ENCODE measurements at regions not wholly inside any gene's neighbourhood (a gene's known extent, or its start where the extent isn't known, plus 50 kb on each side); places are given as distances from the start of the nearest gene placed in this dataset.

- DNase-seq (ENCODE audit: extremely low spot score, unreplicated experiment): no peak
- H3K27ac Mint-ChIP-seq: no peak overlapping the region
- no peaks in the 10 kb centered on the region for H3K27me3 Mint-ChIP-seq
- no peaks in the 10 kb centered on the region for H3K36me3 Mint-ChIP-seq
- H3K4me3 Mint-ChIP-seq: no peak overlapping the region
- no peak for TF ChIP-seq CTCF (conservative IDR thresholded peaks at IDR 0.05)
- no peaks in the 10 kb centered on the region for H3K9me3 Mint-ChIP-seq
- H3K4me1 Mint-ChIP-seq (ENCODE audit: unreplicated experiment): peaks cover 11% of the 10 kb centered on the region
These were observed 606.4 kb upstream of the ZNF804A start for GRCh38 chr2:183991968-183992367.

DNA sequence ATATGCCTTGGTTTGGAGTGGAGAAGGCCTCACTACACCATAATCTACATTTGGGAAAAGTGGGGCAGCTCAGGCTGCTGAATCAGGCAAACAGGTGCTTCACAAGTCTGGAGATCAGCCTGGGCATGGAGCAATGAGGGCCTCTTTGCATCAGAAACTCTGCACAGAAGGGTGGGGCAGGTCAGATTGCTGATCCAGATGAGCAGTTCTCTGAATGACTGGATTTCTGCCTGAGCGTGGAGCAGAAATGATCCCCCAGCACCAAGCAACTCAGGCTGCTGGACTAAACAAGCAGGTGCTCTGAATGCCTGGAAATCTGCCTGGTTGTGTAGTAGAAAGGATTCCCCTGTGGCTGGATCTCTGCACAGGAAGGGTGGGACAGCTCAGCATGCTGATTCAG lies 605.3 kb upstream of the ZNF804A start:
- DNase-seq (ENCODE audit: extremely low spot score, unreplicated experiment): no peak
- Mint-ChIP-seq H3K4me1 (ENCODE audit: unreplicated experiment) (peaks cover 14% of the 10 kb centered on the region), H3K9me3 (no peaks in the 10 kb centered on the region), H3K4me3 (no peak overlapping the region), H3K36me3 (no peaks in the 10 kb centered on the region), H3K27me3 (no peaks in the 10 kb centered on the region), H3K27ac (no peak overlapping the region)
- no peak for TF ChIP-seq CTCF (conservative IDR thresholded peaks at IDR 0.05)

DNA sequence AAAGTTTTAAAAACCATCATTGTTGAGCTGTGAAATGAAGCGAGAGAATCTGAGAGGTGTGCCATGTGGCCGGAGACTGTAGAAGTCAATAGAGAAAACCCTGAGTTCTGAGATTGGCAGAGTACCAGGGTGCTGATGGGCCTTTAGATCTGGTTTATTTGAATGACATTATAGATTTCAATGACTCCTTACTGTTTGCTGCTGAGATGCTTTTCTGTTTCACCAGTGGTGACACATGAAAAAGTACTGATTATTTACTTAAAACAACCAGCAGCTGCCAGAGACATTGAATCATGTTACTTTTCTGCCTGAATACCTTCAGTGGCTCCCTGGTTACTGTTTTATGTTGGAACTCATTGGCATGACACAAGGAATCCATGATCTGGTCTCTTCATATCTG lies 602.7 kb upstream of the ZNF804A start:
- TF ChIP-seq CTCF (conservative IDR thresholded peaks at IDR 0.05): no peak
- Mint-ChIP-seq H3K27ac (no peak overlapping the region), H3K4me3 (no peak overlapping the region), H3K9me3 (no peaks in the 10 kb centered on the region), H3K27me3 (no peaks in the 10 kb centered on the region), H3K36me3 (no peaks in the 10 kb centered on the region), H3K4me1 (ENCODE audit: unreplicated experiment) (peaks cover 14% of the 10 kb centered on the region)
- DNase-seq (ENCODE audit: extremely low spot score, unreplicated experiment): no peak

DNA sequence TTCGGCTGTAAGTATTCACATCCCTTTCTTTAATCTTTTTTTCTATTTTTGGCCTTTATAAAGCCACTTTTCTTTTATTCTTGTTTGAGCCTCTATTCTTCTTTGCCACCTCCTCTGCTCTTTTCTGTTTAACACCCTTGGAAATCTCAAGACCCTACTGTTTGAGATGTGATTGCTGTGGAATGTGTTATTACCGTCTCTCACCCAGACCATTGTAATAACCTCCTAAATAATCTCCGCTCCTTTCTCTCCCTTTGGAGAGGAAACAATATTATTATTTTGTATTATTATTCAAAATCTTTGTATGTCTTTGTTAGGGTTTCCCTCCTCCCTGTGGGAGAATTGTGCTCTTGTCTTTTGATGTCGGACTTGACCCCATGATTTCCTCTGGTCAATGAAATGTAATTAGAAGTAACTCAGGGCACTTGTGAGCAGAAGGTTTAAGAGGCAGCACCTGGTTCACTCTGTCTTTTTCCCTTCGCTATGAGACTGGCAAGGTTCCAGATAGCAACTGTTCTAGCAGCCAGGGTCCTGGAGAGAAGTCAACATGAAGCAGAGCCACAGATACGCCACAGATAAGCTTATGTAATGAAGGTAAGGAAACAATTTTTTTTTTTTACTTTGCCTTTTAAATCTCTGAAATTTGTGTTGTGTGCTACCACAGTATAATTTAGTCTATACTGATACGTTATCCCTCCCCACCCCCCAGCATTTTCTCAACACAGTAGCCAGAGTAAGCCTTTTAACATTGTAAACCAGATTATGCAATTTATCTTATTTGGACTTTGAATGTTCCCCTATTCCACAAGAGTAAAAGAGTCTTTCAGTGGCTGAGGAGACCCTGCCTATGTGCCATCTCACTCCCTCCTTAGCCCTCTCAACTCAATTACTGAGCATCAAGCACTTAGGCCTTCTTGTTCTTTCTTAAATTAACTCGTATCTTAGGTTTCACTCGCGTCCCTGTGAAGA lies 601.2 kb upstream of the ZNF804A start:
- Mint-ChIP-seq H3K36me3 (peaks cover 3% of the 10 kb centered on the region), H3K9me3 (peaks cover 5% of the 10 kb centered on the region), H3K27ac (no peak overlapping the region), H3K4me1 (ENCODE audit: unreplicated experiment) (peaks cover 14% of the 10 kb centered on the region), H3K27me3 (no peaks in the 10 kb centered on the region), H3K4me3 (no peak overlapping the region)
- no peak for TF ChIP-seq CTCF (conservative IDR thresholded peaks at IDR 0.05)
- no peak for DNase-seq (ENCODE audit: extremely low spot score, unreplicated experiment)

DNA sequence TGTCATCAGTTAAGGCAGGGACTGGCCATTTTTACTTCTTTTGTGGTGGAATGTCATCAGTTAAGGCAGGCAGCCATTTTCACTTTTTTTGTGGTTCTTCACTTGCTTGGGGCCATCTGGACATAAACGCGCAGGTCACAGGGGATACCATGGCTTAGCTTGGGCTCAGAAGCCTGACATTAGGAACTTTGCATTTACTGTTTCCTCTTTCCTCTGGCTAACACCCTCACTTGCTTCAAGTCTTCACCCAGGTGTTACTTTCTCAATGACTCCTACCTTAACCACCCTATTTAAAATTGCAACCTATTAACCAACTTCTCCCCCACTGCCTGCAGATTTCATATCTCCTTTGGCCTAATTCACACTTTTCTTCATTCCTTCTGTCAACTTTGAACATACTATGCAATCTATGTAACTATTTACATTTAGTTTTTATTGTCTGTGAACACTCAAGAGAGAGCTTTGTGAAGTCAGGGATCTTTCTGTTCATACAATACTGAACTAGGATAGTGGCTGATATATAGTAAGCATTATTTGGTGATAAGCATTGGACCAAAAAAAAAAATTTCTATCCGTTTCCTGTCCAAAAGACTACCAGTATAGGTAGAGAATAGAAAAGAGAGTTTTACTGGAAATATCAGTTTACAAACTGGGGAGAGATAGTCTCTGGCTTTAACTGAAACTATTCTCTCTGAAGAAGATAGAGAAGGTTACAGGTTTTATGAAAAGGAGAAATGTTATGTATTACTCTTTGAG lies 600.1 kb upstream of the ZNF804A start:
- H3K27me3 Mint-ChIP-seq: no peaks in the 10 kb centered on the region
- no peak for DNase-seq (ENCODE audit: extremely low spot score, unreplicated experiment)
- H3K9me3 Mint-ChIP-seq: peaks cover 5% of the 10 kb centered on the region
- peaks cover 14% of the 10 kb centered on the region for H3K4me1 Mint-ChIP-seq (ENCODE audit: unreplicated experiment)
- no peak for TF ChIP-seq CTCF (conservative IDR thresholded peaks at IDR 0.05)
- H3K27ac Mint-ChIP-seq: peak overlapping the region; percentile 71
- peaks cover 3% of the 10 kb centered on the region for H3K36me3 Mint-ChIP-seq
- no peak overlapping the region for H3K4me3 Mint-ChIP-seq

Data from type B pancreatic cell (in vitro differentiated cells).